Thymus (tissue), 11 donors: ENCODE measurements at regions not wholly inside any gene's neighbourhood (a gene's known extent, or its start where the extent isn't known, plus 50 kb on each side); places are given as distances from the start of the nearest gene placed in this dataset.

Experiments
- DNase-seq, 9 donors: peaks; one replicate each; pipeline ENCODE4 v3.0.0-alpha.2; 2013; ENCODE audit warnings: low spot score in 9 of 9, low read depth in 6 of 9, missing footprints in 1 of 9
- H3K27ac ChIP-seq, 2 donors: one replicate each; pipeline ENCODE4 v1.5.1; 2013; ENCODE audit warnings: control low read depth in 1 of 2, low read depth in 1 of 2, low read length in 1 of 2, mild to moderate bottlenecking in 1 of 2, moderate library complexity in 1 of 2
- H3K27me3 ChIP-seq, 2 donors: one replicate each; pipeline ENCODE4 v1.5.1; 2013; ENCODE audit warnings: low read length in 1 of 2; ENCODE audit not compliant: control insufficient read depth in 2 of 2, insufficient read depth in 1 of 2
- H3K36me3 ChIP-seq, 2 donors: one replicate each; pipeline ENCODE4 v1.5.1; 2013; ENCODE audit warnings: low read length in 1 of 2, mild to moderate bottlenecking in 1 of 2, moderate library complexity in 1 of 2; ENCODE audit not compliant: control insufficient read depth in 2 of 2, insufficient read depth in 2 of 2
- H3K4me1 ChIP-seq, 2 donors: one replicate each; pipeline ENCODE4 v1.5.1; 2013; ENCODE audit warnings: low read length in 2 of 2; ENCODE audit not compliant: control insufficient read depth in 2 of 2, insufficient read depth in 2 of 2
- H3K4me3 ChIP-seq, 2 donors: one replicate each; pipeline ENCODE4 v1.5.1; 2013; ENCODE audit warnings: low read length in 2 of 2, control low read depth in 1 of 2, mild to moderate bottlenecking in 1 of 2
- H3K9me3 ChIP-seq, 2 donors: one replicate each; pipeline ENCODE4 v1.5.1; 2013; ENCODE audit warnings: low read length in 1 of 2, mild to moderate bottlenecking in 1 of 2; ENCODE audit not compliant: control insufficient read depth in 2 of 2, insufficient read depth in 1 of 2
- WGBS: extraction: QIAGEN DNeasy Blood & Tissue Kit; methylation state at CpG from one replicate; pipeline ENCODE4 v1.1.7; 2013; 5-methylcytosine and 5-hydroxymethylcytosine counted together
- donor health status: healthy.

GRCh38 chr1:87398641-87399040, 70.0 kb downstream of the LMO4 start:
- 97% methylated on average over 4 of the region's 4 CpGs for WGBS
- no peak for DNase-seq
- no peaks in the 10 kb centered on the region for H3K9me3 ChIP-seq
- H3K36me3 ChIP-seq: no peaks in the 10 kb centered on the region
- H3K4me3 ChIP-seq: no peak overlapping the region
- no peaks in the 10 kb centered on the region for H3K27me3 ChIP-seq
- H3K4me1 ChIP-seq: peaks cover 9 to 34% of the 10 kb centered on the region in 2 donors
- no peak overlapping the region for H3K27ac ChIP-seq

DNA sequence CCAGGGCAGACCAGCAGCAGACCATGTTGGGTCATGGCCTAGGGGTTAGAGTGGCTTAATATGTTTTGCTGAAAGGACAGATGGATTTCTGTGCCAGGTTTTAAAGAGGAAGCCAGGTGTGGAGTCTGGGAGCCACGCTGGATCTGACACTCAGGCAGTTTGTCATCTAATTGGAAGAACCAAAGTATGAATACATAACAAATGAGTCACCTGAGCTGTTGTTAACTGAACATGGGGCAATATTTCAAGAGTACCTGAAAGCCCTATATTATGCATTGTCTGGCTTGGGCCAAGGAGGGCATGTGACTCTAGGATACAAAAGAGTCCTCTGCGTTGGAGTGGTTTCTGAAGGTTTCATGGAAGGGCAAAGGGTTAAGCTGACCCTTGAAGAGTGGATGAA, 70.6 kb downstream of the LMO4 start:
- 93% methylated on average over 2 of the region's 2 CpGs for WGBS
- peaks cover 12 to 33% of the 10 kb centered on the region in 2 donors for H3K4me1 ChIP-seq
- no peaks in the 10 kb centered on the region for H3K27me3 ChIP-seq
- no peak overlapping the region for H3K27ac ChIP-seq
- no peak for DNase-seq
- H3K4me3 ChIP-seq: no peak overlapping the region
- H3K9me3 ChIP-seq: no peaks in the 10 kb centered on the region
- no peaks in the 10 kb centered on the region for H3K36me3 ChIP-seq

DNA sequence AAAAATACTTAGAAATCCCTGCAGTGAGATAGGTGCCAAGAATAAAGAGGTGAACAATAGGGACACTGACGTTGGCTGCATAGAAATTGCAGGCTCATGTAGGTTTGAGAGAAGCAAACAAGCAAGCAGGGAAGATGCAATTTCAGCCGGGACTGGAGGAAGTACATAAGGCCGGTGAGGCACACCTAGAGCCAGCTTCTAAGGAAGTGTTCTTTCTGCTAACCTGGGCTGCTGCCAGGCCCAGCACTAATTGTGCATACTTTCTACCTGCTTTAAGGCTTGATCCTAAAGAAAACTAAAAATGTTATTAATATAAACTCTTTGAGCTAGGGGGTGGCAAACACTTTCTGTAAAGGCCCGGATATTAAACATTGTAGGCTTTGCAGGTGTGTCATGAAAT, 71.0 kb downstream of the LMO4 start:
- Histone ChIP-seq H3K36me3 (no peaks in the 10 kb centered on the region), H3K27ac (no peak overlapping the region), H3K27me3 (no peaks in the 10 kb centered on the region), H3K9me3 (no peaks in the 10 kb centered on the region), H3K4me3 (no peak overlapping the region), H3K4me1 (peaks cover 12 to 32% of the 10 kb centered on the region in 2 donors)
- 90% methylated on average over 4 of the region's 4 CpGs for WGBS
- no peak for DNase-seq

DNA sequence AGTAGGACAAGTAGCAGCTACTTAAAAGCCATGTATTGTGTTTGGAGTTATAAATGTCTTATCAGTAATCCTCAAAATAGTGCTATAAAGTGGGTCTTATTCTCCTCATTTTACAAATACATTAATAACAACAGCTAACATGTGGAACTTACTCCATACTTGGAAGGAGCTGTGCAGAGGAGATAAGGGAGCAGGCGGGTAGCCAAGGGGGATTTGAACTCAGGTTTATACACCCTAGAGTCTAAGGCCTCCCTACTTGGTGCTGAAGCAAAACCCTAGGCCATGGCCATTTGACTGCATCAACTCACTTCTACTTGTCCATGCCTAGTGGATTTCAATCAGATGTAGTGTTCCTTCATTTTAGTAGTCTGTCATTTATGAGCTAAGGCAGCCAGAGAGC, 72.1 kb downstream of the LMO4 start:
- H3K4me1 ChIP-seq: peaks cover 11 to 31% of the 10 kb centered on the region in 2 donors
- H3K9me3 ChIP-seq: no peaks in the 10 kb centered on the region
- DNase-seq: no peak
- H3K27me3 ChIP-seq: no peaks in the 10 kb centered on the region
- H3K36me3 ChIP-seq: no peaks in the 10 kb centered on the region
- H3K27ac ChIP-seq: no peak overlapping the region
- 100% methylated on average over 1 of the region's 1 CpG for WGBS
- no peak overlapping the region for H3K4me3 ChIP-seq

DNA sequence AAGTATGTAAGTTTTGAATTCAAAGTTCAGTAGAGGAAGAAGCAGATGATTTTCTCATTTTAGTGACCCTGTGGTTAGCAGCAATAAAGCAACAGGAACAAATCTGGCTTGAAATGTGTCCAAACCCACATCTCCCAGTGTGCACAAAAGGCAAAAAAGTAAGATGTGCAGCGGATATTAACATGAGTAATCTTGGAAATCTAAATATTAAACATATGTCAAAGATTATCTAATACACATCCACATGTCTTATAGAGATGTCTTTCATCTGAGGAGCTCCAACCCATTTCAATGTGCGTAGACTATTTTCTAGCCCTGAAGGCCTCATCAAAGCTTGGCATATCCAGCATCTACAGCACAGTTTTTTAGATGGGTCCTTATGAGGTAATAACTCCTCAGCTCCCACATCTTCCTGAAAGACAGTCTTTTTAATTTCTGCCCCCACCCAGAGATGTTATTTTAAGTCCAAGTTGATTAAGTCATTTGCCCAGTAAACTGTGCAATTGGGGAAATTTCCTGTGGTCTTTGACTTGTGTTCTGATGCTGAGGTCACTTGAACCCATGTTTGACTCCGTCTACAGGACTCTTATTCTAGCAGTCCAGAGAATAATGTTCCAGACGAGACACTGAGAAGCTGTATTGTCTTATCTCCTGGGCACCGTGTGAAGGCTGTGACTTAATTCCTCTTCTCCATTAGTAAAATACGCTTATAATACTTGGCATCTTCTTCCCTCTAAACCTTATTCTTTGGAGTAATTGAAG, 73.7 kb downstream of the LMO4 start:
- Histone ChIP-seq H3K4me1 (peaks cover 11 to 31% of the 10 kb centered on the region in 2 donors), H3K4me3 (no peak overlapping the region), H3K27ac (no peak overlapping the region), H3K9me3 (no peaks in the 10 kb centered on the region), H3K27me3 (no peaks in the 10 kb centered on the region), H3K36me3 (no peaks in the 10 kb centered on the region)
- no peak for DNase-seq
- WGBS: 85% methylated on average over 6 of the region's 6 CpGs

DNA sequence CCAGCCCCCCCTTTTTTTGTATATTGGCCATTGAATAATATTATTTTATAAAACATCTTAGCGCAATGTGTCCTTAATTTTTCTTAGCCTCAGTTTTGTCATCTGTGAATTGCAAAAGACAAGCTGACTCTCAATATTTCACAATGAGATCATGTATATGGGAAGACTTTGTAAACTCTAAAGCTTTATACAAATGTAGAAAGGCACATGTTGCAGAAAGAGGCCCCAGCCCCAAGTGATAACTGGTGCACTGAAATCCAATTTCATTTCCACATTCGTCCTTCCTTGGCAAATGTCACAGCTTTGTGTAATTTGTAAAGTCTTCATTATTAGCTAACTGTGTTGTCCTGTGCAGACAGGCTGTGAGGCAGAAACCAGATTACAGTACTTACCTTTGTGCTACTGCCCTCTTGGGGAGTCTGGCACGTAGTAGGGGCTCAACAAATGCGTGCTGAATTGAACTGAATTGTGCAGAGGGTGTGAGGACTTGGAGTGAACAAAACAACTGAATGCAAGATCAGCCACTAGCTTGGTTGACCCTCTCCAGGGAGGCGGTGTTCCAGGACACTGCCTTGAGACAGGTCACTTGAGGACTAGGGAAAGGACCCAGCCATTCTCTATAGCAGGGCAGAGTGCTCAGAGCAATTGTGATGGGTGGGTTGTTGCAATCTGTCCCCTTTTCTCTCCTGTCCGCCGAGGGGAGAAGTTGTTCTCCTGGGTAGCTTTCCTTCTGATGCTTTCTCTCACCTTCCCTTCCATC, 74.6 kb downstream of the LMO4 start:
- Histone ChIP-seq H3K27me3 (no peaks in the 10 kb centered on the region), H3K36me3 (no peaks in the 10 kb centered on the region), H3K9me3 (no peaks in the 10 kb centered on the region), H3K27ac (no peak overlapping the region), H3K4me1 (peaks cover 11 to 31% of the 10 kb centered on the region in 2 donors), H3K4me3 (no peak overlapping the region)
- DNase-seq: no peak
- WGBS: 96% methylated on average over 7 of the region's 7 CpGs

DNA sequence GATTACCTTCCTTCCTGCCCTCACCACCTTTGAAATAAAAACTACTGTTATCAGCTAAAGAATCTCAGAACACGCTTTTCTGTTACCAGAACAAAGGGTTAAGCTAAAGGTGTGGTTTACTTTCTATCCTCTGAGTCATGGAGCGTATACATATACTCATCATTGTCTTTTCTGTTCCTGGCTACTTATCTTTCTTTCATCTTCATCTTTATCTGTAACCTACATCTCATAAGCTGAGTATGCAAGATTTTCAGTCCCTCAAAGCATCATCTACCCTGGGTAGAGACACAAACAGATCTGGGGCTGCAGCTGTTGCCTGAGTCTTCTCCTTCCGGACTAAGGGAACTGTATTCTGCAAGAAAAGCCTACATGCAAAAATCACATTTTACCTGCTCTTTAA, 75.6 kb downstream of the LMO4 start:
- no peak overlapping the region for H3K4me3 ChIP-seq
- no peaks in the 10 kb centered on the region for H3K9me3 ChIP-seq
- peak; percentile 62 to 95 (median 86) for DNase-seq
- H3K36me3 ChIP-seq: no peaks in the 10 kb centered on the region
- WGBS: 12% methylated on average over 3 of the region's 3 CpGs
- H3K27me3 ChIP-seq: no peaks in the 10 kb centered on the region
- H3K4me1 ChIP-seq: peaks cover 11 to 31% of the 10 kb centered on the region in 2 donors
- peak overlapping the region in 1 of 2 donors; percentile 82 for H3K27ac ChIP-seq

DNA sequence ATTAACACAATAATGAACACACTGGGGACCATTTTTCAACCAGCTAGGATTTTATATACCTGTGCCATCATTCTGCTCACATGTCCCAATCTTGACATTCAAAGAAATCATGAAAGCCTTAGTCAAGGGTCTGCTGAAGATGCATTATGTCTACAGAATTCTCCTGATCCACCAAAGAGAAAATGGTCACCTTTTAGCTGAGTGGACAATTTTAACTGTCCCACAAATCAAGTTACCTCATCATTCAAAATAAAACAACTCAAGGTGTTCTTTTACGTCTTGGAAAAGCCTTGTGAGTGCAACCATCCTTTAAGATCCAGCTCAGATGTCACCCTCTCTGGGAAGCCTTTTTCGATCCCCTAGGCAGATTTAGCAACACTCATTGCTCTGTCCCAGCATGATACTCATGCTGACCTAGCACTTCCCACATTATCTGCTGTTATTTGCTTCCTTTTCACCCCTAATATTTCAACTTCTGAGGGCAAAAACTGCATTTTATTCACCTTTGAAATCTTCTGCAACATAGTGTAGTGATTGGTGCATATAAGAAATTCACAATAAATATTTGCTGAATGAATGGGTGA, 80.1 kb downstream of the LMO4 start:
- 97% methylated on average over 2 of the region's 2 CpGs for WGBS

More for the DNA sequence above, 80.1 kb downstream of the LMO4 start:
- H3K27me3 ChIP-seq: no peaks in the 10 kb centered on the region
- H3K9me3 ChIP-seq: no peaks in the 10 kb centered on the region
- DNase-seq: no peak
- no peaks in the 10 kb centered on the region for H3K36me3 ChIP-seq
- H3K4me1 ChIP-seq: peaks cover 5 to 24% of the 10 kb centered on the region in 2 donors
- no peak overlapping the region for H3K4me3 ChIP-seq
- no peak overlapping the region for H3K27ac ChIP-seq
